HG02588 (cell line): ENCODE measurements at regions not wholly inside any gene's neighbourhood (a gene's known extent, or its start where the extent isn't known, plus 50 kb on each side); places are given as distances from the start of the nearest gene placed in this dataset.

Experiments used
- ATAC-seq: cut with Tn5 transposase; IDR thresholded peaks from one replicate; pipeline ENCODE4 v1.9.1; 2021; ENCODE audit warnings: mild to moderate bottlenecking, moderate library complexity; ENCODE audit not compliant: unreplicated experiment

- no peak for ATAC-seq
These were observed 587.7 kb downstream of the BRD1 start for GRCh38 chr22:49240016-49240380.

GRCh38 chr22:49239264-49240015, 588.2 kb downstream of the BRD1 start:
- ATAC-seq: no peak

- ATAC-seq: no peak
These were observed 589.2 kb downstream of the BRD1 start for GRCh38 chr22:49238181-49239141.

GRCh38 chr22:49237703-49238102, 590.0 kb downstream of the BRD1 start:
- ATAC-seq: no peak

- no peak for ATAC-seq
These were observed 590.4 kb downstream of the BRD1 start for GRCh38 chr22:49237279-49237678.

- no peak for ATAC-seq
These were observed 591.1 kb downstream of the BRD1 start for GRCh38 chr22:49236541-49237075.

GRCh38 chr22:49235463-49236300, 592.0 kb downstream of the BRD1 start:
- no peak for ATAC-seq

- no peak for ATAC-seq
These were observed 593.2 kb downstream of the BRD1 start for GRCh38 chr22:49234459-49234858.

- no peak for ATAC-seq
These were observed 594.1 kb downstream of the BRD1 start for GRCh38 chr22:49233507-49234100.

GRCh38 chr22:49232319-49233067, 595.2 kb downstream of the BRD1 start:
- no peak for ATAC-seq

- no peak for ATAC-seq
These were observed 597.5 kb downstream of the BRD1 start for GRCh38 chr22:49230194-49230577.

GRCh38 chr22:49229483-49230193, 598.0 kb downstream of the BRD1 start:
- no peak for ATAC-seq

GRCh38 chr22:49228431-49229037, 599.1 kb downstream of the BRD1 start:
- ATAC-seq: no peak

- ATAC-seq: no peak
These were observed 600.0 kb downstream of the BRD1 start for GRCh38 chr22:49227670-49228069.

- ATAC-seq: no peak
These were observed 601.6 kb downstream of the BRD1 start for GRCh38 chr22:49226096-49226495.

GRCh38 chr22:49224243-49224642, 603.4 kb downstream of the BRD1 start:
- ATAC-seq: no peak

- no peak for ATAC-seq
These were observed 609.5 kb downstream of the BRD1 start for GRCh38 chr22:49218142-49218541.

GRCh38 chr22:49216579-49216978, 611.1 kb downstream of the BRD1 start:
- ATAC-seq: no peak

GRCh38 chr22:49215840-49216239, 611.8 kb downstream of the BRD1 start:
- no peak for ATAC-seq
